ENCODE measurements at regions not wholly inside any gene's neighbourhood (a gene's known extent, or its start where the extent isn't known, plus 50 kb on each side); places are given as distances from the start of the nearest gene placed in this dataset.

DNA sequence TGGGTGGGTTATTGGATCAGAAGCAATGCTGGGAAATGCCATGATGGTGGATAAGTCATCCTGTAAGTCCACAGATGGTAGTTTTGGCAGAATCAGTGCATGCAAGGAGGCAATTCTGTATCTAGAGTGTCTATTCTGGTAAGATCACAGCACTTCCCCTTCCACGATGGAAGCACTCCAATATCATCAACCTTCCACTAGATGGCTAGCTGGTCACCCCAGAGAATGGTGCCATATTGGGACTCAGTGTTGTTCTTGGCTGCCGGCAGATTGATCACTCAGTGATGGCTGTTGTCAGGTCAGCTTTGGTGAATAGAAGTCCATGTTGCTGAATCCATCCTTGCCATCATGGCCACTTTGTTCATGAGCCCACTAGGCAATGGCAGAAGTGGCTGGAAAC is 553.5 kb downstream of the CSNK1G3 start:
- TF ChIP-seq, protein P1, sequence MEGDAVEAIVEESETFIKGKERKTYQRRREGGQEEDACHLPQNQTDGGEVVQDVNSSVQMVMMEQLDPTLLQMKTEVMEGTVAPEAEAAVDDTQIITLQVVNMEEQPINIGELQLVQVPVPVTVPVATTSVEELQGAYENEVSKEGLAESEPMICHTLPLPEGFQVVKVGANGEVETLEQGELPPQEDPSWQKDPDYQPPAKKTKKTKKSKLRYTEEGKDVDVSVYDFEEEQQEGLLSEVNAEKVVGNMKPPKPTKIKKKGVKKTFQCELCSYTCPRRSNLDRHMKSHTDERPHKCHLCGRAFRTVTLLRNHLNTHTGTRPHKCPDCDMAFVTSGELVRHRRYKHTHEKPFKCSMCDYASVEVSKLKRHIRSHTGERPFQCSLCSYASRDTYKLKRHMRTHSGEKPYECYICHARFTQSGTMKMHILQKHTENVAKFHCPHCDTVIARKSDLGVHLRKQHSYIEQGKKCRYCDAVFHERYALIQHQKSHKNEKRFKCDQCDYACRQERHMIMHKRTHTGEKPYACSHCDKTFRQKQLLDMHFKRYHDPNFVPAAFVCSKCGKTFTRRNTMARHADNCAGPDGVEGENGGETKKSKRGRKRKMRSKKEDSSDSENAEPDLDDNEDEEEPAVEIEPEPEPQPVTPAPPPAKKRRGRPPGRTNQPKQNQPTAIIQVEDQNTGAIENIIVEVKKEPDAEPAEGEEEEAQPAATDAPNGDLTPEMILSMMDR (IDR thresholded peaks at IDR 0.05) = no peak
- TF ChIP-seq EZH2 (IDR thresholded peaks at IDR 0.05; ENCODE audit: borderline replicate concordance, insufficient read depth, low read depth, low read length, poor library complexity, severe bottlenecking) = no peak
